Esophagus squamous epithelium (tissue), 5 donors: ENCODE measurements at regions not wholly inside any gene's neighbourhood (a gene's known extent, or its start where the extent isn't known, plus 50 kb on each side); places are given as distances from the start of the nearest gene placed in this dataset.

Source experiments
- DNase-seq: peaks from one replicate; lab custom pipeline; 2025; lab: John Stamatoyannopoulos, UW
- H3K27ac ChIP-seq, 4 donors: fragments of 200-600 bp; sonication (generic); one replicate each; pipeline ENCODE4 v1.5.1; 2016 to 2019; ENCODE audit warnings: mild to moderate bottlenecking in 1 of 4
- H3K27me3 ChIP-seq, 4 donors: fragments of 200-600 bp; sonication (generic); 1 replicate in 3 of 4; 2 replicates in 1 of 4; pipeline versions ENCODE4 v1.5.1 to v1.6.0; 2017 to 2021; ENCODE audit warnings: antibody characterized with exemption in 1 of 4
- H3K36me3 ChIP-seq, 3 donors: fragments of 200-600 bp; sonication (generic); one replicate each; pipeline ENCODE4 v1.5.1; 2016 to 2019
- H3K4me1 ChIP-seq, 3 donors: fragments of 200-600 bp; sonication (generic); one replicate each; pipeline ENCODE4 v1.5.1; 2017 to 2019
- H3K4me3 ChIP-seq, 4 donors: fragments of 200-600 bp; sonication (generic); 1 replicate in 3 of 4; 2 replicates in 1 of 4; pipeline ENCODE4 v1.5.1; 2016 to 2019; ENCODE audit warnings: mild to moderate bottlenecking in 2 of 4, moderate library complexity in 1 of 4
- H3K9me3 ChIP-seq, 3 donors: fragments of 200-600 bp; sonication (generic); one replicate each; pipeline ENCODE4 v1.5.1; 2016 to 2019
- CTCF ChIP-seq, 6 experiments: fragments of 450-650 bp in 4 of 6; fragments of 200-600 bp in 2 of 6; sonication (generic) in 2 of 6; IDR thresholded peaks; one replicate each; pipeline ENCODE4 v1.5.1; 2016 to 2019; ENCODE audit warnings: antibody characterized with exemption in 6 of 6, mild to moderate bottlenecking in 4 of 6, moderate library complexity in 4 of 6
- POLR2A ChIP-seq, 4 donors: fragments of 450-650 bp; IDR thresholded peaks; one replicate each; pipeline ENCODE4 v1.6.1; 2017; ENCODE audit warnings: antibody characterized with exemption in 4 of 4, mild to moderate bottlenecking in 4 of 4, moderate library complexity in 3 of 4
- WGBS, 2 donors: methylation state at CpG; one replicate each; pipeline ENCODE4 v1.1.5; 2018; 5-methylcytosine and 5-hydroxymethylcytosine counted together
- intact Hi-C: fragments of 100-400 bp; cut with DNase I; formaldehyde crosslinking; loops from one replicate; pipeline ENCODE4 v1.15.0; 2022
- donor health status: DM: yes; HTN: yes; CAD: no.

GRCh38 chr7:119196183-119196582 lies 971.7 kb downstream of the ANKRD7 start:
- no peaks in the 10 kb centered on the region for H3K9me3 ChIP-seq
- peaks cover 0 to 13% (median 4%) of the 10 kb centered on the region in 3 donors for H3K4me1 ChIP-seq
- no peak overlapping the region for H3K4me3 ChIP-seq
- H3K27me3 ChIP-seq, result no peaks in the 10 kb centered on the region
- intact Hi-C loops, result no loop called here
- TF ChIP-seq CTCF (IDR thresholded peaks at IDR 0.05) (no peak), POLR2A (IDR thresholded peaks at IDR 0.05) (no peak)
- no peak overlapping the region for H3K27ac ChIP-seq
- 58 to 78% methylated on average over 2 of the region's 2 CpGs for WGBS, 2 donors
- H3K36me3 ChIP-seq, result no peaks in the 10 kb centered on the region
- no peak for DNase-seq

GRCh38 chr7:119197172-119197876 lies 972.8 kb downstream of the ANKRD7 start:
- TF ChIP-seq CTCF (IDR thresholded peaks at IDR 0.05) (no peak), POLR2A (IDR thresholded peaks at IDR 0.05) (no peak)
- no peaks in the 10 kb centered on the region for H3K9me3 ChIP-seq
- H3K36me3 ChIP-seq, result no peaks in the 10 kb centered on the region
- DNase-seq, result no peak
- 43 to 66% methylated on average over 6 to 9 of the region's 9 CpGs for WGBS, 2 donors
- no peak overlapping the region for H3K27ac ChIP-seq
- H3K4me1 ChIP-seq, result peaks cover 0 to 13% (median 4%) of the 10 kb centered on the region in 3 donors
- H3K27me3 ChIP-seq, result no peaks in the 10 kb centered on the region
- H3K4me3 ChIP-seq, result no peak overlapping the region
- intact Hi-C loops, result no loop called here

GRCh38 chr7:119197877-119198527 lies 973.5 kb downstream of the ANKRD7 start:
- TF ChIP-seq CTCF (IDR thresholded peaks at IDR 0.05) (peak in 5 of 6 experiments; percentile 39 to 72 (median 51)), POLR2A (IDR thresholded peaks at IDR 0.05) (no peak)
- intact Hi-C loops, result no loop called here
- H3K36me3 ChIP-seq, result no peaks in the 10 kb centered on the region
- H3K9me3 ChIP-seq, result no peaks in the 10 kb centered on the region
- WGBS, 2 donors, result 15 to 20% methylated on average over 7 to 8 of the region's 8 CpGs
- H3K4me3 ChIP-seq, result no peak overlapping the region
- H3K4me1 ChIP-seq, result peaks cover 0 to 13% (median 4%) of the 10 kb centered on the region in 3 donors
- no peak overlapping the region for H3K27ac ChIP-seq
- no peak for DNase-seq
- no peaks in the 10 kb centered on the region for H3K27me3 ChIP-seq

GRCh38 chr7:119219663-119220062 lies 995.2 kb downstream of the ANKRD7 start:
- no peaks in the 10 kb centered on the region for H3K9me3 ChIP-seq
- no peaks in the 10 kb centered on the region for H3K36me3 ChIP-seq
- H3K4me3 ChIP-seq, result no peak overlapping the region
- DNase-seq, result no peak
- TF ChIP-seq POLR2A (IDR thresholded peaks at IDR 0.05) (no peak), CTCF (IDR thresholded peaks at IDR 0.05) (no peak)
- H3K27me3 ChIP-seq, result no peaks in the 10 kb centered on the region
- H3K4me1 ChIP-seq, result no peaks in the 10 kb centered on the region
- whole genome bisulfite sequencing, 2 donors, result 100% methylated on average over 1 of the region's 3 CpGs; no CpG with 5 or more reads in 1 of the 2 donors
- intact Hi-C loops, result no loop called here
- no peak overlapping the region for H3K27ac ChIP-seq

GRCh38 chr7:119223930-119224329 lies 999.4 kb downstream of the ANKRD7 start:
- TF ChIP-seq POLR2A (IDR thresholded peaks at IDR 0.05) (no peak), CTCF (IDR thresholded peaks at IDR 0.05) (no peak)

More at GRCh38 chr7:119223930-119224329, 999.4 kb downstream of the ANKRD7 start:
- Histone ChIP-seq H3K9me3 (no peaks in the 10 kb centered on the region), H3K36me3 (no peaks in the 10 kb centered on the region), H3K27me3 (no peaks in the 10 kb centered on the region), H3K4me1 (no peaks in the 10 kb centered on the region), H3K4me3 (no peak overlapping the region), H3K27ac (no peak overlapping the region)
- intact Hi-C loops, result no loop called here
- WGBS, 2 donors, result 58 to 76% methylated on average over 2 of the region's 2 CpGs
- DNase-seq, result no peak
